ENCODE measurements at regions not wholly inside any gene's neighbourhood (a gene's known extent, or its start where the extent isn't known, plus 50 kb on each side); places are given as distances from the start of the nearest gene placed in this dataset.

DNA sequence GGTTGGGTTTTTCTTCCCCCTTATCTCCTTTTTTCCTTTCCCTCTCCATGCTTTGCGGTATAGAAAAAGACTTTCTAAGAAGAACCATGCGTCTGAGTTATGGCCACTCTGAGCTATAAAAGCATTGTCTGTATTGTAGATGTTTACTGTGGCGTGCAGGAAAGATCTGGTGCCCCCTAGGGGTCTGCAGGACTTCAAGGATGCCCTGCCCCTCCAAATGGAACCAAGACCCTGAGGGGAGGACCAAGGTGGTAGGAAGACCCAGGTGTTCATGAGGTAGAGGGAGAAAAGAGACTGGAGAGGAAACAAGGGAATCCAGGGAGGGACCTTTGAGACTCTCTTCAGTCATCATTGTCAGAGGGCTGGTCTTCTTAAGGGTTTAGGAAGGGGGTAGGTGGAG lies 68.8 kb downstream of the CYP26A1 start:
- in situ Hi-C loops (cut with MboI): no loop called here
- H3K27ac ChIP-seq: no peak overlapping the region
- no peak overlapping the region for H3K4me2 ChIP-seq (ENCODE audit: unreplicated experiment)
- no peaks in the 10 kb centered on the region for H3K9me2 ChIP-seq (ENCODE audit: insufficient read depth)
- H3F3A ChIP-seq (ENCODE audit: insufficient read depth): 0 out of 2 replicates have a peak, but pooled peaks cover 7% of the 10 kb centered on the region
- H3K9me3 ChIP-seq (ENCODE audit: low read depth): no peaks in the 10 kb centered on the region
- 64 to 69% methylated on average over 3 of the region's 3 CpGs for WGBS, 2 experiments (ENCODE audit: low coverage in 1 of 2, low lambda C conversion rate in 2 of 2, missing lambda C conversion rate in 2 of 2)
- no peaks in the 10 kb centered on the region for H3K79me2 ChIP-seq (ENCODE audit: insufficient read depth)
- no peak overlapping the region for H3K9ac ChIP-seq
- DNase-seq: no peak
- no peaks in the 10 kb centered on the region for H4K20me1 ChIP-seq (ENCODE audit: insufficient read depth)
- no peak for TF ChIP-seq EZH2phosphoT487 (IDR thresholded peaks at IDR 0.05; ENCODE audit: insufficient read depth, low read depth)
- TF ChIP-seq EZH2 (IDR thresholded peaks at IDR 0.05; ENCODE audit: insufficient read depth, poor library complexity, severe bottlenecking): no peak
- no peak overlapping the region for H2AFZ ChIP-seq
- no peak overlapping the region for H3K4me3 ChIP-seq
- H3K27me3 ChIP-seq (replicated peaks; ENCODE audit: insufficient read depth): peaks cover 15% of the 10 kb centered on the region
- H3K4me1 ChIP-seq (ENCODE audit: insufficient read depth): peaks cover 13% of the 10 kb centered on the region
- H3K36me3 ChIP-seq (ENCODE audit: low read depth): no peaks in the 10 kb centered on the region

GRCh38 chr10:93143281-93143680 lies 69.6 kb downstream of the CYP26A1 start:
- Histone ChIP-seq H3K36me3 (ENCODE audit: low read depth) (no peaks in the 10 kb centered on the region), H3K9me2 (ENCODE audit: insufficient read depth) (no peaks in the 10 kb centered on the region), H3K4me2 (ENCODE audit: unreplicated experiment) (no peak overlapping the region), H3K27me3 (replicated peaks; ENCODE audit: insufficient read depth) (peaks cover 15% of the 10 kb centered on the region), H3K79me2 (ENCODE audit: insufficient read depth) (no peaks in the 10 kb centered on the region), H3K9ac (no peak overlapping the region), H3K27ac (no peak overlapping the region), H3K4me1 (ENCODE audit: insufficient read depth) (peaks cover 6% of the 10 kb centered on the region), H3K9me3 (ENCODE audit: low read depth) (no peaks in the 10 kb centered on the region), H3F3A (ENCODE audit: insufficient read depth) (0 out of 2 replicates have a peak, but pooled peaks cover 5% of the 10 kb centered on the region), H3K4me3 (no peak overlapping the region), H2AFZ (no peak overlapping the region), H4K20me1 (ENCODE audit: insufficient read depth) (no peaks in the 10 kb centered on the region)
- in situ Hi-C loops (cut with MboI): no loop called here
- 30 to 33% methylated on average over 1 of the region's 1 CpG for WGBS, 2 experiments (ENCODE audit: low coverage in 1 of 2, low lambda C conversion rate in 2 of 2, missing lambda C conversion rate in 2 of 2)
- DNase-seq: no peak
- no peak for TF ChIP-seq EZH2phosphoT487 (IDR thresholded peaks at IDR 0.05; ENCODE audit: insufficient read depth, low read depth)
- no peak for TF ChIP-seq EZH2 (IDR thresholded peaks at IDR 0.05; ENCODE audit: insufficient read depth, poor library complexity, severe bottlenecking)

- Histone ChIP-seq H3K9me2 (ENCODE audit: insufficient read depth) (no peaks in the 10 kb centered on the region), H3K27me3 (replicated peaks; ENCODE audit: insufficient read depth) (peaks cover 15% of the 10 kb centered on the region), H3K36me3 (ENCODE audit: low read depth) (no peaks in the 10 kb centered on the region), H3K9ac (no peak overlapping the region), H2AFZ (no peak overlapping the region), H3K9me3 (ENCODE audit: low read depth) (no peaks in the 10 kb centered on the region), H3F3A (ENCODE audit: insufficient read depth) (peaks cover 5% of the 10 kb centered on the region; the same call in 1 of the 2 replicates), H3K4me3 (no peak overlapping the region), H3K79me2 (ENCODE audit: insufficient read depth) (no peaks in the 10 kb centered on the region), H4K20me1 (ENCODE audit: insufficient read depth) (no peaks in the 10 kb centered on the region), H3K4me2 (ENCODE audit: unreplicated experiment) (no peak overlapping the region), H3K27ac (no peak overlapping the region), H3K4me1 (ENCODE audit: insufficient read depth) (peaks cover 18% of the 10 kb centered on the region)
- in situ Hi-C loops (cut with MboI): no loop called here
- 84 to 92% methylated on average over 3 of the region's 3 CpGs for WGBS, 2 experiments (ENCODE audit: low coverage in 1 of 2, low lambda C conversion rate in 2 of 2, missing lambda C conversion rate in 2 of 2)
- no peak for TF ChIP-seq EZH2 (IDR thresholded peaks at IDR 0.05; ENCODE audit: insufficient read depth, poor library complexity, severe bottlenecking)
- no peak for TF ChIP-seq EZH2phosphoT487 (IDR thresholded peaks at IDR 0.05; ENCODE audit: insufficient read depth, low read depth)
- no peak for DNase-seq
Measured at GRCh38 chr10:93146336-93146735, 72.6 kb downstream of the CYP26A1 start.

- Histone ChIP-seq H2AFZ (no peak overlapping the region), H3K27me3 (replicated peaks; ENCODE audit: insufficient read depth) (peaks cover 15% of the 10 kb centered on the region), H3K9me3 (ENCODE audit: low read depth) (no peaks in the 10 kb centered on the region), H3K79me2 (ENCODE audit: insufficient read depth) (no peaks in the 10 kb centered on the region), H3F3A (ENCODE audit: insufficient read depth) (peaks cover 13% of the 10 kb centered on the region; the same call in 1 of the 2 replicates), H3K4me2 (ENCODE audit: unreplicated experiment) (no peak overlapping the region), H3K9ac (no peak overlapping the region), H3K9me2 (ENCODE audit: insufficient read depth) (no peaks in the 10 kb centered on the region), H4K20me1 (ENCODE audit: insufficient read depth) (no peaks in the 10 kb centered on the region), H3K27ac (no peak overlapping the region), H3K36me3 (ENCODE audit: low read depth) (no peaks in the 10 kb centered on the region), H3K4me1 (ENCODE audit: insufficient read depth) (peaks cover 27% of the 10 kb centered on the region), H3K4me3 (no peak overlapping the region)
- 62 to 70% methylated on average over 2 of the region's 2 CpGs for WGBS, 2 experiments (ENCODE audit: low coverage in 1 of 2, low lambda C conversion rate in 2 of 2, missing lambda C conversion rate in 2 of 2)
- DNase-seq: no peak
- in situ Hi-C loops (cut with MboI): no loop called here
- no peak for TF ChIP-seq EZH2phosphoT487 (IDR thresholded peaks at IDR 0.05; ENCODE audit: insufficient read depth, low read depth)
- TF ChIP-seq EZH2 (IDR thresholded peaks at IDR 0.05; ENCODE audit: insufficient read depth, poor library complexity, severe bottlenecking): no peak
Measured at GRCh38 chr10:93147281-93147680, 73.6 kb downstream of the CYP26A1 start.

- peaks cover 6% of the 10 kb centered on the region for H3K27me3 ChIP-seq (replicated peaks; ENCODE audit: insufficient read depth)
- no peak for DNase-seq
Measured at GRCh38 chr10:93148476-93148875, 74.8 kb downstream of the CYP26A1 start.

More at GRCh38 chr10:93148476-93148875, 74.8 kb downstream of the CYP26A1 start:
- Histone ChIP-seq H3K27ac (no peak overlapping the region), H3K4me1 (ENCODE audit: insufficient read depth) (peaks cover 30% of the 10 kb centered on the region), H3K4me2 (ENCODE audit: unreplicated experiment) (no peak overlapping the region), H2AFZ (no peak overlapping the region), H3K9me3 (ENCODE audit: low read depth) (no peaks in the 10 kb centered on the region), H3K79me2 (ENCODE audit: insufficient read depth) (no peaks in the 10 kb centered on the region), H3K9me2 (ENCODE audit: insufficient read depth) (no peaks in the 10 kb centered on the region), H4K20me1 (ENCODE audit: insufficient read depth) (no peaks in the 10 kb centered on the region), H3K9ac (no peak overlapping the region), H3K4me3 (no peak overlapping the region), H3K36me3 (ENCODE audit: low read depth) (no peaks in the 10 kb centered on the region), H3F3A (ENCODE audit: insufficient read depth) (peaks cover 15% of the 10 kb centered on the region; the same call in 1 of the 2 replicates)
- in situ Hi-C loops (cut with MboI): no loop called here
- 82 to 96% methylated on average over 3 of the region's 3 CpGs for WGBS, 2 experiments (ENCODE audit: low coverage in 1 of 2, low lambda C conversion rate in 2 of 2, missing lambda C conversion rate in 2 of 2)
- TF ChIP-seq EZH2phosphoT487 (IDR thresholded peaks at IDR 0.05; ENCODE audit: insufficient read depth, low read depth) (no peak), EZH2 (IDR thresholded peaks at IDR 0.05; ENCODE audit: insufficient read depth, poor library complexity, severe bottlenecking) (no peak)
